SK-N-SH treated with all-trans-retinoic acid at 6 μM for 48 hours (cell line): ENCODE measurements at regions not wholly inside any gene's neighbourhood (a gene's known extent, or its start where the extent isn't known, plus 50 kb on each side); places are given as distances from the start of the nearest gene placed in this dataset.
A peak's percentile ranks its signal among the peaks of the same experiment; 100 is the strongest.

Experiments used
- ATAC-seq: fragments of 200-7000 bp; cut with Tn5 transposase; 3 replicates; pipeline ENCODE4 v1.9.1; 2020; ENCODE audit warnings: mild to moderate bottlenecking, moderate library complexity
- ARNTL ChIP-seq: fragments of 450-650 bp; formaldehyde crosslinking; IDR thresholded peaks from 2 replicates; pipeline ENCODE4 v1.5.0; 2020; ENCODE audit warnings: low read depth, mild to moderate bottlenecking, moderate library complexity, borderline replicate concordance
- CREB5 ChIP-seq: fragments of 250-450 bp; sonication (Bioruptor Pico); IDR thresholded peaks from 2 replicates; pipeline ENCODE4 v1.5.1; 2020; ENCODE audit warnings: low read depth, mild to moderate bottlenecking, moderate library complexity
- CSDC2 ChIP-seq: fragments of 250-450 bp; sonication (Bioruptor Pico); IDR thresholded peaks from 2 replicates; pipeline ENCODE4 v1.5.0; 2020; ENCODE audit warnings: mild to moderate bottlenecking, moderate library complexity
- CSRNP3 ChIP-seq: fragments of 250-450 bp; sonication (Bioruptor Pico); IDR thresholded peaks from 2 replicates; pipeline ENCODE4 v1.5.1; 2021; ENCODE audit warnings: mild to moderate bottlenecking, moderate library complexity
- ESRRG ChIP-seq: fragments of 250-450 bp; sonication (Bioruptor Pico); IDR thresholded peaks from 2 replicates; pipeline ENCODE4 v1.6.1; 2021; ENCODE audit warnings: mild to moderate bottlenecking
- GLIS3 ChIP-seq: fragments of 250-450 bp; sonication (Bioruptor Pico); IDR thresholded peaks from 2 replicates; pipeline ENCODE4 v1.5.0; 2020; ENCODE audit warnings: mild to moderate bottlenecking, moderate library complexity
- ISL1 ChIP-seq: fragments of 250-450 bp; sonication (Bioruptor Pico); IDR thresholded peaks from 2 replicates; pipeline ENCODE4 v2.1.2; 2022; ENCODE audit warnings: mild to moderate bottlenecking, moderate library complexity
- POU6F1 ChIP-seq: fragments of 250-450 bp; sonication (Bioruptor Pico); IDR thresholded peaks from 2 replicates; pipeline ENCODE4 v1.8.0; 2021; ENCODE audit warnings: low read depth, mild to moderate bottlenecking, moderate library complexity, borderline replicate concordance
- PPARA ChIP-seq: fragments of 250-450 bp; sonication (Bioruptor Pico); IDR thresholded peaks from 2 replicates; pipeline ENCODE4 v1.5.0; 2020; ENCODE audit warnings: mild to moderate bottlenecking, borderline replicate concordance
- RARB ChIP-seq: fragments of 250-450 bp; sonication (Bioruptor Pico); IDR thresholded peaks from 2 replicates; pipeline ENCODE4 v1.8.0; 2021; ENCODE audit warnings: mild to moderate bottlenecking, moderate library complexity
- SNAI2 ChIP-seq: fragments of 250-450 bp; sonication (Bioruptor Pico); IDR thresholded peaks from 2 replicates; pipeline ENCODE4 v1.5.0; 2020; ENCODE audit warnings: mild to moderate bottlenecking, moderate library complexity
- TOX ChIP-seq: fragments of 250-450 bp; sonication (Bioruptor Pico); IDR thresholded peaks from 2 replicates; pipeline ENCODE4 v1.8.0; 2021; ENCODE audit warnings: mild to moderate bottlenecking, moderate library complexity, borderline replicate concordance
- ZC3H10 ChIP-seq: fragments of 250-450 bp; sonication (Bioruptor Pico); IDR thresholded peaks from 2 replicates; pipeline ENCODE4 v1.5.1; 2021; ENCODE audit warnings: mild to moderate bottlenecking, moderate library complexity
- ZFP3 ChIP-seq: fragments of 250-450 bp; sonication (Bioruptor Pico); IDR thresholded peaks from 2 replicates; pipeline ENCODE4 v1.5.0; 2020; ENCODE audit warnings: mild to moderate bottlenecking, moderate library complexity
- ZFP30 ChIP-seq: fragments of 450-650 bp; formaldehyde crosslinking; IDR thresholded peaks from 2 replicates; pipeline ENCODE4 v1.5.0; 2022; ENCODE audit warnings: mild to moderate bottlenecking, moderate library complexity
- ZNF565 ChIP-seq: fragments of 450-650 bp; formaldehyde crosslinking; conservative IDR thresholded peaks from 2 replicates; pipeline ENCODE4 v1.5.0; 2020; ENCODE audit warnings: low read depth, mild to moderate bottlenecking, moderate library complexity
- ZNF70 ChIP-seq: fragments of 450-650 bp; formaldehyde crosslinking; IDR thresholded peaks from 2 replicates; pipeline ENCODE4 v1.5.0; 2020; ENCODE audit warnings: mild to moderate bottlenecking, moderate library complexity
- TF ChIP-seq, protein P1 (sequence below): fragments of 250-450 bp; sonication (Bioruptor Pico); IDR thresholded peaks from 2 replicates; pipeline ENCODE4 v1.8.0; 2020; ENCODE audit warnings: mild to moderate bottlenecking, moderate library complexity, borderline replicate concordance
- TF ChIP-seq, protein P2 (sequence below): fragments of 250-450 bp; sonication (Bioruptor Pico); IDR thresholded peaks from 2 replicates; pipeline ENCODE4 v1.5.0; 2020; ENCODE audit warnings: mild to moderate bottlenecking, moderate library complexity

- no peak for ATAC-seq
- no peak for TF ChIP-seq PPARA (CRISPR knock-in tag)
- no peak for TF ChIP-seq ISL1
- no peak for TF ChIP-seq ZNF70 (CRISPR knock-in tag)
- no peak for TF ChIP-seq TOX (CRISPR knock-in tag)
- TF ChIP-seq SNAI2 (CRISPR knock-in tag), result no peak
- no peak for TF ChIP-seq CSRNP3 (CRISPR knock-in tag)
- TF ChIP-seq ESRRG, result no peak
- TF ChIP-seq, protein P1, sequence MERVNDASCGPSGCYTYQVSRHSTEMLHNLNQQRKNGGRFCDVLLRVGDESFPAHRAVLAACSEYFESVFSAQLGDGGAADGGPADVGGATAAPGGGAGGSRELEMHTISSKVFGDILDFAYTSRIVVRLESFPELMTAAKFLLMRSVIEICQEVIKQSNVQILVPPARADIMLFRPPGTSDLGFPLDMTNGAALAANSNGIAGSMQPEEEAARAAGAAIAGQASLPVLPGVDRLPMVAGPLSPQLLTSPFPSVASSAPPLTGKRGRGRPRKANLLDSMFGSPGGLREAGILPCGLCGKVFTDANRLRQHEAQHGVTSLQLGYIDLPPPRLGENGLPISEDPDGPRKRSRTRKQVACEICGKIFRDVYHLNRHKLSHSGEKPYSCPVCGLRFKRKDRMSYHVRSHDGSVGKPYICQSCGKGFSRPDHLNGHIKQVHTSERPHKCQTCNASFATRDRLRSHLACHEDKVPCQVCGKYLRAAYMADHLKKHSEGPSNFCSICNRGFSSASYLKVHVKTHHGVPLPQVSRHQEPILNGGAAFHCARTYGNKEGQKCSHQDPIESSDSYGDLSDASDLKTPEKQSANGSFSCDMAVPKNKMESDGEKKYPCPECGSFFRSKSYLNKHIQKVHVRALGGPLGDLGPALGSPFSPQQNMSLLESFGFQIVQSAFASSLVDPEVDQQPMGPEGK (CRISPR knock-in tag), result no peak
- no peak for TF ChIP-seq RARB (CRISPR knock-in tag)
- no peak for TF ChIP-seq CREB5 (CRISPR knock-in tag)
- no peak for TF ChIP-seq ZNF565 (CRISPR knock-in tag)
Observed at GRCh38 chr13:39804332-39805210, 149.1 kb downstream of the COG6 start.

- TF ChIP-seq, protein P2, sequence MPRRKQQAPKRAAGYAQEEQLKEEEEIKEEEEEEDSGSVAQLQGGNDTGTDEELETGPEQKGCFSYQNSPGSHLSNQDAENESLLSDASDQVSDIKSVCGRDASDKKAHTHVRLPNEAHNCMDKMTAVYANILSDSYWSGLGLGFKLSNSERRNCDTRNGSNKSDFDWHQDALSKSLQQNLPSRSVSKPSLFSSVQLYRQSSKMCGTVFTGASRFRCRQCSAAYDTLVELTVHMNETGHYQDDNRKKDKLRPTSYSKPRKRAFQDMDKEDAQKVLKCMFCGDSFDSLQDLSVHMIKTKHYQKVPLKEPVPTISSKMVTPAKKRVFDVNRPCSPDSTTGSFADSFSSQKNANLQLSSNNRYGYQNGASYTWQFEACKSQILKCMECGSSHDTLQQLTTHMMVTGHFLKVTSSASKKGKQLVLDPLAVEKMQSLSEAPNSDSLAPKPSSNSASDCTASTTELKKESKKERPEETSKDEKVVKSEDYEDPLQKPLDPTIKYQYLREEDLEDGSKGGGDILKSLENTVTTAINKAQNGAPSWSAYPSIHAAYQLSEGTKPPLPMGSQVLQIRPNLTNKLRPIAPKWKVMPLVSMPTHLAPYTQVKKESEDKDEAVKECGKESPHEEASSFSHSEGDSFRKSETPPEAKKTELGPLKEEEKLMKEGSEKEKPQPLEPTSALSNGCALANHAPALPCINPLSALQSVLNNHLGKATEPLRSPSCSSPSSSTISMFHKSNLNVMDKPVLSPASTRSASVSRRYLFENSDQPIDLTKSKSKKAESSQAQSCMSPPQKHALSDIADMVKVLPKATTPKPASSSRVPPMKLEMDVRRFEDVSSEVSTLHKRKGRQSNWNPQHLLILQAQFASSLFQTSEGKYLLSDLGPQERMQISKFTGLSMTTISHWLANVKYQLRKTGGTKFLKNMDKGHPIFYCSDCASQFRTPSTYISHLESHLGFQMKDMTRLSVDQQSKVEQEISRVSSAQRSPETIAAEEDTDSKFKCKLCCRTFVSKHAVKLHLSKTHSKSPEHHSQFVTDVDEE (CRISPR knock-in tag), result no peak
- no peak for TF ChIP-seq POU6F1 (CRISPR knock-in tag)
- no peak for TF ChIP-seq CSDC2
- no peak for TF ChIP-seq ARNTL
- ATAC-seq, result no peak
Observed at GRCh38 chr13:39809466-39809865, 154.0 kb downstream of the COG6 start.

DNA sequence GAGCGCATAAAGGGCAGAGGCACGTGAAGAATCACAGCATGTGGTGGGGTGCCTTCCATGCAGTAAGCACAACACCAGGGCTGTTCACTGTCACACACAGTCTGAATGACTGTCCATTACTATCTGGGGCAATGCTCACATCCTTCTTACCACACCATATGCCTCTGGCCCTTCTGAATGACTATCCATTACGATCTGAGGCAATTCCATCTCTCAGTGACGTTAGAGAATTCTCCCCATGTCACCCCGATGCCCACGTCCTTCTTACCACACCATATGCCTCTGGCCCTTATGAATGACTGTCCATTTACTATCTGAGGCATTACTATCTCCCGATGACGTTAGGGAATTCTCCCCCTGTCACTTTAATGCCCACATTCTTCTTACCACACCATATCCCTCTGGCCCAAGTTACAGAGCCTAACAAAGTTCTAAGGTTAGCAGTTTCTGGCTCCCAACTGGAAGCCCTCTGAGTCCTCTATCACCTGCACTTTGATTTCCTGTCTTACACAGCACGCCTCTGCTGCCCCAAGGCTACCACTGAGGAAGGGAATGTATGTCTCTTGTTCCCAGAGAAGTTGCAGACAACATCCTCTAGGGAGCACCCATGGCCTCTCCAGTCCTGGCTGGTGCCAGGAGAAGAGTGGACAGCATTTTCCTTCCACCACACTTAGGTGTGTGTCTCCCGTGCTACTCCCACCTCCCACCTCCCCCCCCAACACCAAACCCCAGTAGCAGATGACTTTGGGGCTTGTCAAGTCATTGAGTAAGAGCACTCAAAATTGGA lies 154.8 kb downstream of the COG6 start:
- peak; percentile 31; the same call in 1 of the 3 replicates for ATAC-seq
- TF ChIP-seq, protein P2 (CRISPR knock-in tag), result no peak
- TF ChIP-seq ZFP30 (CRISPR knock-in tag) (no peak), ZC3H10 (CRISPR knock-in tag) (no peak), CSDC2 (no peak), ISL1 (no peak), POU6F1 (CRISPR knock-in tag) (no peak), SNAI2 (CRISPR knock-in tag) (no peak), GLIS3 (CRISPR knock-in tag) (no peak), ESRRG (no peak), ZFP3 (CRISPR knock-in tag) (no peak), TOX (CRISPR knock-in tag) (no peak)
- TF ChIP-seq, protein P1 (CRISPR knock-in tag), result no peak
